Thyroid gland (tissue), 4 donors: ENCODE measurements at regions not wholly inside any gene's neighbourhood (a gene's known extent, or its start where the extent isn't known, plus 50 kb on each side); places are given as distances from the start of the nearest gene placed in this dataset.

ENCODE experiments used
- DNase-seq, 2 donors: peaks; one replicate each; pipeline ENCODE4 v3.0.0-alpha.2; 2019
- H3K27ac ChIP-seq, 3 donors: fragments of 200-600 bp; sonication (generic); 1 replicate in 2 of 3; 2 replicates in 1 of 3; pipeline ENCODE4 v1.5.1; 2016 to 2019; ENCODE audit warnings: mild to moderate bottlenecking in 1 of 3, moderate library complexity in 1 of 3
- H3K27me3 ChIP-seq: fragments of 200-600 bp; sonication (generic); one replicate; pipeline ENCODE4 v1.5.1; 2019
- H3K36me3 ChIP-seq, 2 donors: fragments of 200-600 bp; sonication (generic); one replicate each; pipeline ENCODE4 v1.5.1; 2016 to 2019
- H3K4me1 ChIP-seq, 2 donors: fragments of 200-600 bp; sonication (generic); one replicate each; pipeline ENCODE4 v1.5.1; 2017 to 2019
- H3K4me3 ChIP-seq, 3 donors: fragments of 200-600 bp; sonication (generic); replicated peaks in 1 of 3; 1 replicate in 2 of 3; 2 replicates in 1 of 3; pipeline ENCODE4 v1.5.1; 2016; ENCODE audit warnings: mild to moderate bottlenecking in 1 of 3
- H3K9me3 ChIP-seq: fragments of 200-600 bp; sonication (generic); one replicate; pipeline ENCODE4 v1.5.1; 2017
- POLR2A ChIP-seq, 2 donors: fragments of 450-650 bp; IDR thresholded peaks; one replicate each; pipeline ENCODE4 v1.6.1; 2017; ENCODE audit warnings: antibody characterized with exemption in 2 of 2, mild to moderate bottlenecking in 2 of 2, moderate library complexity in 1 of 2
- WGBS, 2 donors: methylation state at CpG; one replicate each; pipeline ENCODE4 v1.1.5; 2017; 5-methylcytosine and 5-hydroxymethylcytosine counted together
- intact Hi-C: fragments of 100-400 bp; cut with DNase I; formaldehyde crosslinking; loops from one replicate; pipeline ENCODE4 v1.15.1; 2023
- TF ChIP-seq, protein P1 (sequence below), 6 experiments: fragments of 200-600 bp in 3 of 6; fragments of 450-650 bp in 3 of 6; sonication (generic) in 3 of 6; IDR thresholded peaks; one replicate each; pipeline ENCODE4 v1.5.1; 2016 to 2019; ENCODE audit warnings: antibody characterized with exemption in 6 of 6, mild to moderate bottlenecking in 2 of 6, inconsistent platforms in 1 of 6, moderate library complexity in 1 of 6

GRCh38 chr9:80204054-80204453 is 632.3 kb downstream of the TLE4 start:
- DNase-seq, result no peak
- H3K36me3 ChIP-seq, result no peaks in the 10 kb centered on the region
- intact Hi-C loops, result no loop called here
- TF ChIP-seq, protein P1, sequence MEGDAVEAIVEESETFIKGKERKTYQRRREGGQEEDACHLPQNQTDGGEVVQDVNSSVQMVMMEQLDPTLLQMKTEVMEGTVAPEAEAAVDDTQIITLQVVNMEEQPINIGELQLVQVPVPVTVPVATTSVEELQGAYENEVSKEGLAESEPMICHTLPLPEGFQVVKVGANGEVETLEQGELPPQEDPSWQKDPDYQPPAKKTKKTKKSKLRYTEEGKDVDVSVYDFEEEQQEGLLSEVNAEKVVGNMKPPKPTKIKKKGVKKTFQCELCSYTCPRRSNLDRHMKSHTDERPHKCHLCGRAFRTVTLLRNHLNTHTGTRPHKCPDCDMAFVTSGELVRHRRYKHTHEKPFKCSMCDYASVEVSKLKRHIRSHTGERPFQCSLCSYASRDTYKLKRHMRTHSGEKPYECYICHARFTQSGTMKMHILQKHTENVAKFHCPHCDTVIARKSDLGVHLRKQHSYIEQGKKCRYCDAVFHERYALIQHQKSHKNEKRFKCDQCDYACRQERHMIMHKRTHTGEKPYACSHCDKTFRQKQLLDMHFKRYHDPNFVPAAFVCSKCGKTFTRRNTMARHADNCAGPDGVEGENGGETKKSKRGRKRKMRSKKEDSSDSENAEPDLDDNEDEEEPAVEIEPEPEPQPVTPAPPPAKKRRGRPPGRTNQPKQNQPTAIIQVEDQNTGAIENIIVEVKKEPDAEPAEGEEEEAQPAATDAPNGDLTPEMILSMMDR (IDR thresholded peaks at IDR 0.05), result no peak
- TF ChIP-seq POLR2A (IDR thresholded peaks at IDR 0.05), result no peak
- H3K4me3 ChIP-seq, result no peak overlapping the region
- WGBS, 2 donors, result 92 to 95% methylated on average over 2 of the region's 2 CpGs
- no peaks in the 10 kb centered on the region for H3K9me3 ChIP-seq
- no peaks in the 10 kb centered on the region for H3K27me3 ChIP-seq
- H3K4me1 ChIP-seq, result no peaks in the 10 kb centered on the region
- H3K27ac ChIP-seq, result no peak overlapping the region

- H3K4me3 ChIP-seq, result no peak overlapping the region
- no peaks in the 10 kb centered on the region for H3K27me3 ChIP-seq
- no peak for DNase-seq
- WGBS, 2 donors, result 71 to 78% methylated on average over 1 of the region's 1 CpG
- H3K4me1 ChIP-seq, result no peaks in the 10 kb centered on the region
- intact Hi-C loops, result no loop called here
- no peak overlapping the region for H3K27ac ChIP-seq
- no peaks in the 10 kb centered on the region for H3K36me3 ChIP-seq
- no peak for TF ChIP-seq POLR2A (IDR thresholded peaks at IDR 0.05)
- TF ChIP-seq, protein P1 (IDR thresholded peaks at IDR 0.05), result no peak
- H3K9me3 ChIP-seq, result no peaks in the 10 kb centered on the region
Measured at GRCh38 chr9:80197661-80198060, 625.9 kb downstream of the TLE4 start.

- no peak overlapping the region for H3K27ac ChIP-seq
- no peak for TF ChIP-seq POLR2A (IDR thresholded peaks at IDR 0.05)
- TF ChIP-seq, protein P1 (IDR thresholded peaks at IDR 0.05), result no peak
- no peaks in the 10 kb centered on the region for H3K27me3 ChIP-seq
- no peak overlapping the region for H3K4me3 ChIP-seq
- H3K4me1 ChIP-seq, result no peaks in the 10 kb centered on the region
- H3K9me3 ChIP-seq, result no peaks in the 10 kb centered on the region
- H3K36me3 ChIP-seq, result no peaks in the 10 kb centered on the region
- DNase-seq, result no peak
- intact Hi-C loops, result no loop called here
Measured at GRCh38 chr9:80191108-80191507, 619.3 kb downstream of the TLE4 start.

DNA sequence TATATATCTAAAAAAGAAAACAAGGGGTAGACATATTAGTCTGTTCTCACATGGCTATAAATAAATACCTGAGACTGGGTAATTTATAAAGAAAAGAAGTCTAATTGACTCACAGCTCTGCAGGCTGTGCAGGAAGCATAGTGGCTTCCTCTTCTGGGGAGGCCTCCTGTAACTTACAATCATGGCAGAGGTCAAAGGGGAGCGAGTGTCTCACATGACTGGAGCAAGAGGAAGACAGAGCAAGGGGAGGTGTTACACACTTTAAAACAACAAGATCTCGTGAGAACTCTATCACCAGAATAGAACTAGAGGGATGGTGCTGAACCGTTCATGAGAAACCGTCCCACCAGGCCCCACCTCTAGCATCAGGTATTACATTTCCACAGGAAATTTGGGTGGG is 616.8 kb downstream of the TLE4 start:
- Histone ChIP-seq H3K4me3 (no peak overlapping the region), H3K9me3 (no peaks in the 10 kb centered on the region), H3K36me3 (no peaks in the 10 kb centered on the region), H3K27ac (no peak overlapping the region), H3K4me1 (no peaks in the 10 kb centered on the region), H3K27me3 (no peaks in the 10 kb centered on the region)
- WGBS, 2 donors, result 81 to 84% methylated on average over 4 of the region's 4 CpGs
- TF ChIP-seq, protein P1 (IDR thresholded peaks at IDR 0.05), result no peak
- TF ChIP-seq POLR2A (IDR thresholded peaks at IDR 0.05), result no peak
- DNase-seq, result no peak
- intact Hi-C loops, result no loop called here

DNA sequence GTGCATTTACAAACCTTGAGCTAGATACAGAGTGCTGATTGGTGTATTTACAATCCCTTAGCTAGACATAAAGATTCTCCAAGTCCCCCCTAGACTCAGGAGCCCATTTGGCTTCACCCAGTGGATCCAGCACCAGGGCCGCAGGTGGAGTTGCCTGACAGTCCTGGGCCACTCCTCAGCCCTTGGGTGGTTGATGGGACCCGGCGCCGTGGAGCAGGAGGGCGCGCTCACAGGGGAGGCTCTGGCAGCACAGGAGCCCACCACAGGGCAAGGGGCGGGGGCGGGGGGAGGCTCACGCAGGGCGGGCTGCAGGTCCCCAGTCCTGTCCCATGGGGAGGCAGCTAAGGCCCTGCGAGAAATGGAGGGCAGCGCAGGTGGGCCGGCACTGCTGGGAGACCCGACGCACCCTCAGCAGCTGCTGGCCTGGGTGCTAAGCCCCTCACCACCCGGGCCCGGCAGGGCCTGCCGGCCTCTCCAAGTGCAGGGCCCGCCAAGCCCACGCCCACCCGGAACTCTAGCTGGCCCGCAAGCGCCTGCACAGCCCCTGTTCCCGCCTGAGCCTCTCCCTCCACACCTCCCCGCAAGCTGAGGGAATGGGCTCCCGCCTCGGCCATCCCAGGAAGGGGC is 613.5 kb downstream of the TLE4 start:
- DNase-seq, result no peak
- no peaks in the 10 kb centered on the region for H3K36me3 ChIP-seq
- H3K27ac ChIP-seq, result no peak overlapping the region
- H3K4me1 ChIP-seq, result peaks cover 0 to 2% of the 10 kb centered on the region in 2 donors
- intact Hi-C loops, result no loop called here
- 97 to 100% methylated on average over 5 to 9 of the region's 27 CpGs for WGBS, 2 donors
- no peaks in the 10 kb centered on the region for H3K9me3 ChIP-seq
- TF ChIP-seq, protein P1 (IDR thresholded peaks at IDR 0.05), result no peak
- TF ChIP-seq POLR2A (IDR thresholded peaks at IDR 0.05), result no peak
- H3K27me3 ChIP-seq, result no peaks in the 10 kb centered on the region
- H3K4me3 ChIP-seq, result no peak overlapping the region
